GM23338 (cell line): ENCODE measurements at regions not wholly inside any gene's neighbourhood (a gene's known extent, or its start where the extent isn't known, plus 50 kb on each side); places are given as distances from the start of the nearest gene placed in this dataset.

Experiments used
- ATAC-seq: fragments of 200-7000 bp; cut with Tn5 transposase; 3 replicates; pipeline ENCODE4 v1.9.1; 2020
- DNase-seq: peaks from one replicate; pipeline ENCODE4 v3.0.0-alpha.2; 2015; ENCODE audit warnings: low spot score
- H2AFZ ChIP-seq: fragments of 200-600 bp; sonication (generic); 2 replicates; pipeline ENCODE4 v1.8.0; 2016; ENCODE audit warnings: antibody characterized with exemption, mild to moderate bottlenecking, moderate library complexity
- H3F3A ChIP-seq: fragments of 200-600 bp; sonication (generic); replicated peaks from 2 replicates; pipeline ENCODE4 v1.8.0; 2017; ENCODE audit warnings: antibody characterized with exemption, mixed run types, low read depth
- H3K27ac ChIP-seq: fragments of 200-600 bp; sonication (generic); 2 replicates; pipeline ENCODE4 v1.6.1; 2016; ENCODE audit warnings: low read depth
- H3K27me3 ChIP-seq: fragments of 200-600 bp; sonication (generic); 2 replicates; pipeline ENCODE4 v1.8.0; 2016; ENCODE audit warnings: mild to moderate bottlenecking, mixed run types, moderate library complexity; ENCODE audit not compliant: insufficient read depth
- H3K36me3 ChIP-seq: fragments of 200-600 bp; sonication (generic); 2 replicates; pipeline ENCODE4 v1.8.0; 2016; ENCODE audit warnings: mild to moderate bottlenecking; ENCODE audit not compliant: insufficient read depth
- H3K4me1 ChIP-seq: fragments of 200-600 bp; sonication (generic); 2 replicates; pipeline ENCODE4 v1.8.0; 2016; ENCODE audit warnings: mild to moderate bottlenecking, moderate library complexity; ENCODE audit not compliant: insufficient read depth
- H3K4me2 ChIP-seq: fragments of 200-600 bp; sonication (generic); 2 replicates; pipeline ENCODE4 v1.7.1; 2017; ENCODE audit warnings: mixed run types
- H3K4me3 ChIP-seq: fragments of 200-600 bp; sonication (generic); 2 replicates; pipeline ENCODE4 v1.6.1; 2016; ENCODE audit warnings: mixed run types
- H3K79me2 ChIP-seq: fragments of 200-600 bp; sonication (generic); replicated peaks from 2 replicates; pipeline ENCODE4 v1.8.0; 2017; ENCODE audit warnings: mild to moderate bottlenecking; ENCODE audit not compliant: insufficient read depth
- H3K9me2 ChIP-seq: fragments of 200-600 bp; sonication (generic); 2 replicates; pipeline ENCODE4 v1.8.0; 2017; ENCODE audit not compliant: insufficient read depth
- H4K20me1 ChIP-seq: fragments of 200-600 bp; sonication (generic); replicated peaks from 2 replicates; pipeline ENCODE4 v1.8.0; 2017; ENCODE audit warnings: mild to moderate bottlenecking; ENCODE audit not compliant: insufficient read depth
- H3K27ac Mint-ChIP-seq: 2 replicates; pipeline ENCODE4 v1.8.0; 2020; ENCODE audit warnings: inconsistent platforms, mild to moderate bottlenecking, moderate library complexity, mixed read lengths
- H3K27me3 Mint-ChIP-seq: 3 replicates; pipeline ENCODE4 v1.8.0; 2022; ENCODE audit warnings: low read depth, mild to moderate bottlenecking, moderate library complexity, mixed read lengths, inconsistent platforms; ENCODE audit not compliant: insufficient read depth, poor library complexity
- H3K36me3 Mint-ChIP-seq: 3 replicates; pipeline ENCODE4 v1.8.0; 2021; ENCODE audit warnings: low read depth, mild to moderate bottlenecking, inconsistent platforms, moderate library complexity, mixed read lengths
- H3K4me1 Mint-ChIP-seq: 3 replicates; pipeline ENCODE4 v1.8.0; 2020; ENCODE audit warnings: mild to moderate bottlenecking, inconsistent platforms, mixed read lengths
- H3K4me3 Mint-ChIP-seq: 3 replicates; pipeline ENCODE4 v1.8.0; 2021; ENCODE audit warnings: moderate library complexity, mild to moderate bottlenecking, inconsistent platforms, mixed read lengths
- H3K9me3 Mint-ChIP-seq: 3 replicates; pipeline ENCODE4 v1.8.0; 2020; ENCODE audit warnings: moderate library complexity, mild to moderate bottlenecking, inconsistent platforms, mixed read lengths
- CREB1 ChIP-seq: fragments of 250-450 bp; sonication (Bioruptor Pico); IDR thresholded peaks from 2 replicates; pipeline ENCODE4 v1.5.0; 2020; ENCODE audit warnings: low read depth, mild to moderate bottlenecking, moderate library complexity
- JUNB ChIP-seq: IDR thresholded peaks from one replicate; pipeline ENCODE4 v1.6.1; 2016; ENCODE audit warnings: antibody characterized with exemption; ENCODE audit not compliant: unreplicated experiment
- POLR2AphosphoS5 ChIP-seq: IDR thresholded peaks from 2 replicates; pipeline ENCODE4 v1.6.1; 2016; ENCODE audit warnings: antibody characterized with exemption, low read depth
- ZNF462 ChIP-seq: fragments of 250-450 bp; sonication (Bioruptor Pico); IDR thresholded peaks from 2 replicates; pipeline ENCODE4 v1.5.0; 2020; ENCODE audit warnings: mild to moderate bottlenecking, moderate library complexity
- TF ChIP-seq, protein P1 (sequence below): IDR thresholded peaks from one replicate; pipeline ENCODE4 v1.6.1; 2018; ENCODE audit warnings: antibody characterized with exemption; ENCODE audit not compliant: unreplicated experiment

DNA sequence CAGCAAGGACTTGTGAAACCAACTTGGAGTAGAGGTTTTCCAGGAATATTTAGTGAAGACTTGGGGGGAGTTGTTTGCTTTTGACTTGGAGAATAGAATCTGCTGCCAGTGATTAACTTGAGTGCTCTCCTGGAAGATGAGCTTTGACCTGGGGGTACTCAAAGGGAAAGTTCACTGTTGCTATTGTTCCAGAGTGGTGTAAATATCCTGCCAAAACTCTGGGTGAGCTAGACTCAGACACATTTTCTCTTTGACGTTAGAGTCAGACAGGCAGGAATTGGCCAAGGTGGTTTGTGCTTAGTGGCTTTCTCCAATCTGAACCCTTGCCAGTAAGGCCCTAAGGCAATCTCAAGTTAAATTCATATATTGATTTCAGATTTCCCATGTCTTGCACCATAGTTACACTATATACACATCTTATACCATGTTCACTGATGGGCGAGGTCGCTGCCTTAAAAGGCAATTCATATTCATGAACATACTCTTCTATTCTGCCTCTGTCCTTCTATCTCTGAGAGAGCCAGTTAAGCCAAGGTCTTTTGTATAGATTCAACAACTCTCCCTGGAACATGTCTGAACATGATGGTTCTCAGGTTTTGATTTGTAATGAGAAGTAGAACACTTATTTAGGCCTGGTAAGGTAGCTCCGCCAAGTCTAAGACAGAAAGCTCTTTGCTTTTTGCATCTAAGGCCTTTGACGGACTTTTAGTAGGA, 204.6 kb upstream of the SLC38A2 start (continued):
- no peak for TF ChIP-seq ZNF462 (CRISPR knock-in tag)

- H3K4me2 ChIP-seq: no peak overlapping the region
- no peaks in the 10 kb centered on the region for H3K9me2 ChIP-seq
- DNase-seq (no peak), ATAC-seq (no peak)
- H3K9me3 Mint-ChIP-seq: no peaks in the 10 kb centered on the region
- no peak overlapping the region for H3K4me3 Mint-ChIP-seq
- H3K36me3 ChIP-seq: no peaks in the 10 kb centered on the region
- H3K27ac Mint-ChIP-seq: no peak overlapping the region
- H3K27me3 Mint-ChIP-seq: no peaks in the 10 kb centered on the region
- H3K79me2 ChIP-seq: no peaks in the 10 kb centered on the region
- no peak overlapping the region for H3K27ac ChIP-seq
- no peaks in the 10 kb centered on the region for H3K27me3 ChIP-seq
- H2AFZ ChIP-seq: no peak overlapping the region
- no peak overlapping the region for H3K4me3 ChIP-seq
- no peaks in the 10 kb centered on the region for H3F3A ChIP-seq
- H3K36me3 Mint-ChIP-seq: no peaks in the 10 kb centered on the region
- H3K4me1 ChIP-seq: peaks cover 6% of the 10 kb centered on the region; the same call in 1 of the 2 replicates
- peaks cover 6% of the 10 kb centered on the region; the same call in 2 of the 3 replicates for H3K4me1 Mint-ChIP-seq
- H4K20me1 ChIP-seq: no peaks in the 10 kb centered on the region
- TF ChIP-seq CREB1 (CRISPR knock-in tag) (no peak), POLR2AphosphoS5 (no peak), ZNF462 (CRISPR knock-in tag) (no peak), JUNB (no peak)
- TF ChIP-seq, protein P1, sequence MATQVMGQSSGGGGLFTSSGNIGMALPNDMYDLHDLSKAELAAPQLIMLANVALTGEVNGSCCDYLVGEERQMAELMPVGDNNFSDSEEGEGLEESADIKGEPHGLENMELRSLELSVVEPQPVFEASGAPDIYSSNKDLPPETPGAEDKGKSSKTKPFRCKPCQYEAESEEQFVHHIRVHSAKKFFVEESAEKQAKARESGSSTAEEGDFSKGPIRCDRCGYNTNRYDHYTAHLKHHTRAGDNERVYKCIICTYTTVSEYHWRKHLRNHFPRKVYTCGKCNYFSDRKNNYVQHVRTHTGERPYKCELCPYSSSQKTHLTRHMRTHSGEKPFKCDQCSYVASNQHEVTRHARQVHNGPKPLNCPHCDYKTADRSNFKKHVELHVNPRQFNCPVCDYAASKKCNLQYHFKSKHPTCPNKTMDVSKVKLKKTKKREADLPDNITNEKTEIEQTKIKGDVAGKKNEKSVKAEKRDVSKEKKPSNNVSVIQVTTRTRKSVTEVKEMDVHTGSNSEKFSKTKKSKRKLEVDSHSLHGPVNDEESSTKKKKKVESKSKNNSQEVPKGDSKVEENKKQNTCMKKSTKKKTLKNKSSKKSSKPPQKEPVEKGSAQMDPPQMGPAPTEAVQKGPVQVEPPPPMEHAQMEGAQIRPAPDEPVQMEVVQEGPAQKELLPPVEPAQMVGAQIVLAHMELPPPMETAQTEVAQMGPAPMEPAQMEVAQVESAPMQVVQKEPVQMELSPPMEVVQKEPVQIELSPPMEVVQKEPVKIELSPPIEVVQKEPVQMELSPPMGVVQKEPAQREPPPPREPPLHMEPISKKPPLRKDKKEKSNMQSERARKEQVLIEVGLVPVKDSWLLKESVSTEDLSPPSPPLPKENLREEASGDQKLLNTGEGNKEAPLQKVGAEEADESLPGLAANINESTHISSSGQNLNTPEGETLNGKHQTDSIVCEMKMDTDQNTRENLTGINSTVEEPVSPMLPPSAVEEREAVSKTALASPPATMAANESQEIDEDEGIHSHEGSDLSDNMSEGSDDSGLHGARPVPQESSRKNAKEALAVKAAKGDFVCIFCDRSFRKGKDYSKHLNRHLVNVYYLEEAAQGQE: no peak
These were observed 202.3 kb upstream of the SLC38A2 start for GRCh38 chr12:46574847-46575246.
